Endothelial cell (in vitro differentiated cells): ENCODE measurements at regions not wholly inside any gene's neighbourhood (a gene's known extent, or its start where the extent isn't known, plus 50 kb on each side); places are given as distances from the start of the nearest gene placed in this dataset.
"Not testable (repeated sequence)": the region's sequence is repeated elsewhere in the genome, so short reads cannot be mapped to it uniquely, and the experiment has no call there.

Experiments
- DNase-seq: peaks from one replicate; pipeline ENCODE4 v3.0.0; 2021; ENCODE audit warnings: low spot score
- H3K27ac Mint-ChIP-seq: one replicate; pipeline ENCODE4 v1.8.0; 2021; ENCODE audit warnings: mixed read lengths, inconsistent platforms; ENCODE audit not compliant: unreplicated experiment
- H3K27me3 Mint-ChIP-seq: one replicate; pipeline ENCODE4 v1.8.0; 2021; ENCODE audit warnings: mild to moderate bottlenecking, moderate library complexity, mixed read lengths, inconsistent platforms; ENCODE audit not compliant: unreplicated experiment
- H3K36me3 Mint-ChIP-seq: one replicate; pipeline ENCODE4 v1.8.0; 2021; ENCODE audit warnings: mild to moderate bottlenecking, low read depth, mixed read lengths, inconsistent platforms; ENCODE audit not compliant: unreplicated experiment
- H3K4me1 Mint-ChIP-seq: one replicate; pipeline ENCODE4 v1.8.0; 2021; ENCODE audit warnings: mild to moderate bottlenecking, mixed read lengths, inconsistent platforms; ENCODE audit not compliant: unreplicated experiment
- H3K4me3 Mint-ChIP-seq: one replicate; pipeline ENCODE4 v1.8.0; 2021; ENCODE audit warnings: mild to moderate bottlenecking, mixed read lengths, inconsistent platforms; ENCODE audit not compliant: unreplicated experiment
- H3K9me3 Mint-ChIP-seq: one replicate; pipeline ENCODE4 v1.8.0; 2021; ENCODE audit warnings: mixed read lengths, inconsistent platforms; ENCODE audit not compliant: unreplicated experiment
- CTCF ChIP-seq: fragments of 200-600 bp; sonication (generic); IDR thresholded peaks from one replicate; pipeline ENCODE4 v1.5.0; 2021; ENCODE audit warnings: antibody characterized with exemption; ENCODE audit not compliant: unreplicated experiment

GRCh38 chr2:111530239-111530965 is 353.6 kb downstream of the ANAPC1 start:
- DNase-seq, H3K4me3 Mint-ChIP-seq: not testable (repeated sequence)

GRCh38 chr2:111532682-111533556 is 351.1 kb downstream of the ANAPC1 start:
- H3K27me3 Mint-ChIP-seq, DNase-seq, H3K9me3 Mint-ChIP-seq: not testable (repeated sequence)

More at GRCh38 chr2:111530239-111530965, 353.6 kb downstream of the ANAPC1 start:
- not testable (repeated sequence) for H3K27me3 Mint-ChIP-seq, H3K4me1 Mint-ChIP-seq, H3K36me3 Mint-ChIP-seq, H3K27ac Mint-ChIP-seq, H3K9me3 Mint-ChIP-seq

GRCh38 chr2:111533557-111534247 is 350.3 kb downstream of the ANAPC1 start:
- not testable (repeated sequence) for DNase-seq, H3K36me3 Mint-ChIP-seq

More at GRCh38 chr2:111532682-111533556, 351.1 kb downstream of the ANAPC1 start:
- H3K27ac Mint-ChIP-seq, H3K36me3 Mint-ChIP-seq, H3K4me1 Mint-ChIP-seq, H3K4me3 Mint-ChIP-seq: not testable (repeated sequence)

GRCh38 chr2:111534910-111535352 is 349.1 kb downstream of the ANAPC1 start:
- Mint-ChIP-seq H3K4me3 (no peak overlapping the region), H3K36me3 (peaks cover 3% of the 10 kb centered on the region), H3K4me1 (no peaks in the 10 kb centered on the region), H3K27me3 (peaks cover 1% of the 10 kb centered on the region), H3K9me3 (no peaks in the 10 kb centered on the region), H3K27ac (no peak overlapping the region)
- TF ChIP-seq CTCF: no peak
- DNase-seq: no peak

More at GRCh38 chr2:111533557-111534247, 350.3 kb downstream of the ANAPC1 start:
- not testable (repeated sequence) for H3K27ac Mint-ChIP-seq, H3K27me3 Mint-ChIP-seq, H3K4me1 Mint-ChIP-seq, H3K9me3 Mint-ChIP-seq, H3K4me3 Mint-ChIP-seq

- DNase-seq: no peak
- H3K9me3 Mint-ChIP-seq: no peaks in the 10 kb centered on the region
- no peak for TF ChIP-seq CTCF
- no peaks in the 10 kb centered on the region for H3K4me1 Mint-ChIP-seq
- H3K36me3 Mint-ChIP-seq: peaks cover 3% of the 10 kb centered on the region
- H3K4me3 Mint-ChIP-seq: no peak overlapping the region
- H3K27me3 Mint-ChIP-seq: peaks cover 1% of the 10 kb centered on the region
- H3K27ac Mint-ChIP-seq: no peak overlapping the region
Observed at GRCh38 chr2:111535404-111535803, 348.6 kb downstream of the ANAPC1 start.

- H3K4me3 Mint-ChIP-seq: no peak overlapping the region
- no peak for TF ChIP-seq CTCF
- DNase-seq: no peak
- H3K27me3 Mint-ChIP-seq: peaks cover 1% of the 10 kb centered on the region
- H3K27ac Mint-ChIP-seq: no peak overlapping the region
- no peaks in the 10 kb centered on the region for H3K4me1 Mint-ChIP-seq
- H3K36me3 Mint-ChIP-seq: peaks cover 3% of the 10 kb centered on the region
- no peaks in the 10 kb centered on the region for H3K9me3 Mint-ChIP-seq
Observed at GRCh38 chr2:111537078-111537655, 346.8 kb downstream of the ANAPC1 start.

GRCh38 chr2:111539991-111540390 is 344.0 kb downstream of the ANAPC1 start:
- not testable (repeated sequence) for H3K9me3 Mint-ChIP-seq, H3K36me3 Mint-ChIP-seq, H3K4me3 Mint-ChIP-seq

GRCh38 chr2:111542120-111542774 is 341.7 kb downstream of the ANAPC1 start:
- not testable (repeated sequence) for H3K9me3 Mint-ChIP-seq, H3K4me1 Mint-ChIP-seq, H3K36me3 Mint-ChIP-seq, H3K27ac Mint-ChIP-seq, H3K27me3 Mint-ChIP-seq, H3K4me3 Mint-ChIP-seq, DNase-seq

More at GRCh38 chr2:111539991-111540390, 344.0 kb downstream of the ANAPC1 start:
- not testable (repeated sequence) for H3K4me1 Mint-ChIP-seq, DNase-seq, H3K27me3 Mint-ChIP-seq, H3K27ac Mint-ChIP-seq
